GM12873 (cell line): ENCODE measurements at regions not wholly inside any gene's neighbourhood (a gene's known extent, or its start where the extent isn't known, plus 50 kb on each side); places are given as distances from the start of the nearest gene placed in this dataset.

ENCODE experiments used
- TF ChIP-seq, protein P1 (sequence below): IDR thresholded peaks from 2 replicates; pipeline ENCODE4 v1.5.1; 2012; ENCODE audit warnings: low read depth, mild to moderate bottlenecking, moderate library complexity, low read length, control low read depth; ENCODE audit not compliant: insufficient read depth; ENCODE audit errors: missing control alignments

DNA sequence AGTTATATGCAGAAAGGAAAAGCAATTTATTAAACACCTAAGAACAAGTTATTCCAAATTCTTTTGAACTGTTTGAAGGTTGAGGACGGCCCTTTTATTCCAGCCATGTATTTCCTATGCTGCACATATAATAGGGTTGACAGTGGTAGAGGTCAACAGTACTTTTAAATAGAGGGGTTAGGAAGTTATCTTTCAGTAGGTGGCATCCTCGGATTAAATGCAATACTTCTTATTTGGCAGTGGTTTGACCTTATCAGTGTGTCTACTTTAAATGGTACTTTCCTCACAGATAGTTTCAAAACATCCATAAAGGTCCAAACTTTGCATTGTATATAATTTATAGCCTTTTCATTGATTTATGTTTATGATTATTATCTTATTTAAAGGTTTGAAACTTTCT, 558.7 kb downstream of the TUSC7 start:
- TF ChIP-seq, protein P1, sequence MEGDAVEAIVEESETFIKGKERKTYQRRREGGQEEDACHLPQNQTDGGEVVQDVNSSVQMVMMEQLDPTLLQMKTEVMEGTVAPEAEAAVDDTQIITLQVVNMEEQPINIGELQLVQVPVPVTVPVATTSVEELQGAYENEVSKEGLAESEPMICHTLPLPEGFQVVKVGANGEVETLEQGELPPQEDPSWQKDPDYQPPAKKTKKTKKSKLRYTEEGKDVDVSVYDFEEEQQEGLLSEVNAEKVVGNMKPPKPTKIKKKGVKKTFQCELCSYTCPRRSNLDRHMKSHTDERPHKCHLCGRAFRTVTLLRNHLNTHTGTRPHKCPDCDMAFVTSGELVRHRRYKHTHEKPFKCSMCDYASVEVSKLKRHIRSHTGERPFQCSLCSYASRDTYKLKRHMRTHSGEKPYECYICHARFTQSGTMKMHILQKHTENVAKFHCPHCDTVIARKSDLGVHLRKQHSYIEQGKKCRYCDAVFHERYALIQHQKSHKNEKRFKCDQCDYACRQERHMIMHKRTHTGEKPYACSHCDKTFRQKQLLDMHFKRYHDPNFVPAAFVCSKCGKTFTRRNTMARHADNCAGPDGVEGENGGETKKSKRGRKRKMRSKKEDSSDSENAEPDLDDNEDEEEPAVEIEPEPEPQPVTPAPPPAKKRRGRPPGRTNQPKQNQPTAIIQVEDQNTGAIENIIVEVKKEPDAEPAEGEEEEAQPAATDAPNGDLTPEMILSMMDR = no peak

DNA sequence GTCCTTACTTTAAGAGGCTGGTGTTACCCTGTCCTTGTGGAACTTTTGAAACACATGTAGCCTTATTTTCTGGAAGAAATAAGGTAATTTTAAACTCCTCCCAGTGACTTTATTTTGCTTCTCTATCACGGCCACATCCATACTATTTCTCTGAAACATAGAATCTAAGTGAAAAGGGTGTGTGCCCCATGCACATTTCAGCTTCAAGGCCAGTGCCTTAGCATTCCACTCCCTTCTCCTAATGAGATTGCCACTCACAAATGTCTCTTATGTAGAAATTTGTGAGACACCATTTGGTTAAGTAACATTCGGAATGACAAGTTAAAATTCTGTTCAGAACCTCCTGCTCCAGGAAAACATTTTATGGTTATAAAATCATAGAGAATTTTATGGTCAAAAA, 562.7 kb downstream of the TUSC7 start:
- TF ChIP-seq, protein P1 = no peak

DNA sequence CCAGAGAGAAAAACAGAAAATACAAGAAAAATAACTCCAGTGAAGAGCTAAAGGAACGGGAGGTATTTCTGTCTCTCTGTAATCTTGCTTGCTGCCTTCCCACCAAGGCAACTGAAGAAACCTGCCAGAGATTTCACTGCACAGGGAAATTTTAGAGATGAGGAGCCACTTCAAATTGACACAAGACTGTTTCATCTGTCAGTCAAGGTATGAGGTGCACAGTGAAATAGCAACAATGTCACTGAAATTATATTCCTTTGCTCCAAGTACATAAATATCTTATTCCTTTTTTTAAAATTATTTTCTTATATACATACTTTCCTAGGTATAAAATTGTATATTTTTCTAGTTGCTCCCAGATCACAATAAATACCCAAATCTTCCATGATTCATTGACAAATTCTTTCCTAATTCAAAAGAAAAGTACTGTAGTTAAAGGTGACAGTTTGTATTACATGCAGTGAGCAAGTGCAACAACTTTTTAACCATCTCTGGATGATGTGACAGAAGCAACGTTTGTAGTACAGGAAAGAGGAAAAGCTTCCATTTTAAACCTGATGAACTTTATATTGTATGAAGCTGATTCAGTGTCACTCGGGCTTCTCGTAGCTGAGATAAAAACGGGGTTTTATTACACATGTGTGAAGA, 563.4 kb downstream of the TUSC7 start:
- TF ChIP-seq, protein P1 = no peak

DNA sequence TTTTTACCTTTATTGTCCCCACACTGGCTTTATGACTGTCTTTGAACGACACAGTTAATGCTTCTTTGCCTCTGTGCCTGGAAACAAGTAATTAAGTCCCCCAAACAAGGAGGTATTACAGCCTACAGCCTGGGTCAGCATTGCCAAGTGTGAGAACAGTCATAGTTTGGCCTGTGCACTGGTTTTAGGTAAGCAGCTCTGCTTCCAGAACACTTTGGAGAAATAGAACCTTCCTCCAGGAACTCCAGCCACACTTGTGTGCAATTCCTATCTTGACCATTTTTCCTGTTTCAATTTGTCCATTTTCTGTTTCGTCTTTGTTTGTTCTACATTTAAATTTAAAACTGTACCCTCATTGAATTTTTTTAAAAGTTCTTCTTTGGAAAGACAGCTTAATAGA, 568.2 kb downstream of the TUSC7 start:
- TF ChIP-seq, protein P1 = no peak

DNA sequence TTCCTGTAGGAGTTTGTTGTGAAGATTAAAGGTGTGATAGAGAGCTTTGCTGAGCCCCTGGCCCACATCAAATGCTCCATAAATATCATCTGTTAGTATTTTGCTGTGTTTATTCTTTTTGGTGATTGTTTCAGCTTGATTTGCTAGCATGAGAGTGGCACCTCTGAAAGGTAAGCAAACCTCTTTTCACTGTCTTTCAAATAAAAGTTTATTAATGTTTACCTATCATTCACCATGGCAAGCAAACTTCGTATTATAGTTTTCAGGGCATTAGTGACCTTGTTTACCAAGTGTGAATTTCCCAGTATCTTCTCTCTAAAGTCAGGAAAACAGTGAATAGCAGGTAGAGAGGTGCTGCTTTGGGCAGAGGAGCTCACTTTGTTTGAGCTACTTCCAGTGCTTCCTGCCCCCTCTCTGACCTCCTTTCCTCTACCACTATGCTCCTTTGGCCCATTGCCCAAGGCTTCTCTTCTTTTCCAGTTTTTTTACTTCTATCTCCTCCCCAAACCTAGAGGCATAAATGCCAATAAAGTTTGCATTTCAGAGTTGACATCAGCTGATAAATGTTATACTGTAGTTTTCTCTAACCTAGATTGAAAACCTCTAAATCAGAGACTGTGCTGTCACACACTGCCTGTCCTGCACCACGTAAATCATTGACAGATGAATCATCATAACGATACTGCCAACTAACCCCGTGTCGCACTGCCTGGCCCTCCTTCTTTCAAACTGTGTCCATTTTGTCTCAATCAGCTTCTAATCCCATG, 569.0 kb downstream of the TUSC7 start:
- TF ChIP-seq, protein P1 = no peak

DNA sequence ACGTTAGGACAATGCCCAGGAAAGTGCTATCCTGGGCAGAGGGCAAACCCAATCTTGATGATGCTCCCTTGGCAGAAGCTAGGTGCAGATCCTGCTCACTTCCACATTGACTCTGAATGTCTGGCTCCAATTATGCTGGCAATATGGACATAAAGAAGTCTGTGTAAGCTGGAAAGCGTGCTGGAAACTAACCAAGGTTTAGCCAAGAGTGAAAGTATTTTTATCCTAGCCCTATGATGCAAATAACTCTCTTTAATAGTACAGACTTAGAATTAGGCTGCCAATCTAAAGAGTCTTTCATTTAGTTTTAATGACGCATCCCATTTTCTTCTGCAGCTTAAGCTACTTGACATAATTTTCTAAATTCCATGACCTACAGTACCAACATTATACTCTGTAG, 571.8 kb downstream of the TUSC7 start:
- TF ChIP-seq, protein P1 = no peak

DNA sequence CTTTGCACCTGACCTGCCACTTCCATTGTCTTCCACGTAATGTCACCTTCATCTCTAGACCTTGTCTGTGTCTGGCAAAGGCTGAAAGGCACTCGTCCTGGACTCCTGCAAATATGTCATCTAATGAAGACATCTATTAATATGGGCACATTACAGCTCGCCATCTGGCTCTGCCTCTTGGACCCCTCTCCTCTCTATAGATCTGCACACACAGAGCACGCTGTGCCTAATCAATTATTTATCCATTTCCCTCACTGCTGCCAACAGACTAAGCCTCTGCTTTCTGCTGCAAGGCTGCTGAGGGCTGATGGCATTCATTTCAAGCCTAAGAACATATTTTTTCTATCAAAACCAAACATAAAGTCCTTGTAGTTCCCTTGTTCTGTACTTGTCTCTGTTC, 573.0 kb downstream of the TUSC7 start:
- TF ChIP-seq, protein P1 = no peak
